Karpas-422 (cell line): ENCODE measurements at regions not wholly inside any gene's neighbourhood (a gene's known extent, or its start where the extent isn't known, plus 50 kb on each side); places are given as distances from the start of the nearest gene placed in this dataset.
A peak's percentile ranks its signal among the peaks of the same experiment; 100 is the strongest.
"Not testable (repeated sequence)": the region's sequence is repeated elsewhere in the genome, so short reads cannot be mapped to it uniquely, and the experiment has no call there.

Source experiments
- DNase-seq: peaks from one replicate; pipeline ENCODE4 v3.0.0-alpha.2; 2015
- H2AFZ ChIP-seq: fragments of 200-600 bp; sonication (generic); 2 replicates; pipeline ENCODE4 v1.6.1; 2014; ENCODE audit warnings: antibody characterized with exemption, low read length, mixed read lengths
- H3K27ac ChIP-seq: fragments of 200-600 bp; sonication (generic); 2 replicates; pipeline ENCODE4 v1.5.1; 2014; ENCODE audit warnings: mild to moderate bottlenecking, low read length, moderate library complexity
- H3K27me3 ChIP-seq: fragments of 200-600 bp; sonication (generic); 2 replicates; pipeline ENCODE4 v1.6.1; 2014; ENCODE audit warnings: low read length, mixed read lengths
- H3K36me3 ChIP-seq: fragments of 200-600 bp; sonication (generic); 2 replicates; pipeline ENCODE4 v1.6.1; 2014; ENCODE audit warnings: low read length, mixed read lengths; ENCODE audit not compliant: insufficient read depth
- H3K4me1 ChIP-seq: fragments of 200-600 bp; sonication (generic); 2 replicates; pipeline ENCODE4 v1.6.1; 2014; ENCODE audit warnings: mild to moderate bottlenecking, low read length, mixed read lengths
- H3K4me2 ChIP-seq: fragments of 200-600 bp; sonication (generic); 2 replicates; pipeline ENCODE4 v1.6.1; 2014; ENCODE audit warnings: low read length, low read depth, mild to moderate bottlenecking; ENCODE audit not compliant: poor library complexity, severe bottlenecking
- H3K4me3 ChIP-seq: fragments of 200-600 bp; sonication (generic); 2 replicates; pipeline ENCODE4 v1.5.1; 2014; ENCODE audit warnings: mild to moderate bottlenecking, antibody characterized with exemption, low read length, mixed read lengths
- H3K79me2 ChIP-seq: fragments of 200-600 bp; sonication (generic); 2 replicates; pipeline ENCODE4 v1.6.1; 2014; ENCODE audit warnings: mild to moderate bottlenecking, low read length, mixed read lengths
- H3K9ac ChIP-seq: fragments of 200-600 bp; sonication (generic); 2 replicates; pipeline ENCODE4 v1.6.0; 2014; ENCODE audit warnings: low read length
- H3K9me2 ChIP-seq: fragments of 200-600 bp; sonication (generic), shearing (Covaris generic); replicated peaks from 2 replicates; pipeline ENCODE4 v1.6.0; 2014; ENCODE audit warnings: mild to moderate bottlenecking, low read length, moderate library complexity; ENCODE audit not compliant: insufficient read depth
- H3K9me3 ChIP-seq: fragments of 300-700, 200-600 bp; sonication (generic); 2 replicates; pipeline ENCODE4 v1.6.1; 2014; ENCODE audit warnings: low read length, mixed read lengths
- H4K20me1 ChIP-seq: fragments of 200-600 bp; sonication (generic); 2 replicates; pipeline ENCODE4 v1.6.1; 2014; ENCODE audit warnings: mild to moderate bottlenecking, antibody characterized with exemption, low read length, low read depth; ENCODE audit not compliant: insufficient read depth

- Histone ChIP-seq H4K20me1 (no peaks in the 10 kb centered on the region), H3K4me3 (no peak overlapping the region), H3K36me3 (no peaks in the 10 kb centered on the region), H3K27ac (no peak overlapping the region), H3K4me1 (no peaks in the 10 kb centered on the region), H3K9me2 (no peaks in the 10 kb centered on the region), H3K9ac (no peak overlapping the region), H3K9me3 (no peaks in the 10 kb centered on the region), H3K79me2 (no peaks in the 10 kb centered on the region), H3K4me2 (no peak overlapping the region), H3K27me3 (no peaks in the 10 kb centered on the region), H2AFZ (no peak overlapping the region)
- DNase-seq: peak; percentile 68
These were observed 100.1 kb downstream of the EIF4E start for GRCh38 chr4:98828801-98829200.

- H4K20me1 ChIP-seq: no peaks in the 10 kb centered on the region
- no peak overlapping the region for H2AFZ ChIP-seq
- no peaks in the 10 kb centered on the region for H3K9me3 ChIP-seq
- peaks cover 4% of the 10 kb centered on the region; the same call in 1 of the 2 replicates for H3K4me1 ChIP-seq
- no peaks in the 10 kb centered on the region for H3K79me2 ChIP-seq
- no peaks in the 10 kb centered on the region for H3K9me2 ChIP-seq
- DNase-seq: no peak
- no peaks in the 10 kb centered on the region for H3K27me3 ChIP-seq
- no peak overlapping the region for H3K27ac ChIP-seq
- no peak overlapping the region for H3K9ac ChIP-seq
- no peak overlapping the region for H3K4me2 ChIP-seq
- H3K36me3 ChIP-seq: no peaks in the 10 kb centered on the region
- no peak overlapping the region for H3K4me3 ChIP-seq
These were observed 101.3 kb downstream of the EIF4E start for GRCh38 chr4:98827661-98828060.

- H3K9me2 ChIP-seq: no peaks in the 10 kb centered on the region
- no peak overlapping the region for H3K4me2 ChIP-seq
- H3K27ac ChIP-seq: no peak overlapping the region
- no peaks in the 10 kb centered on the region for H4K20me1 ChIP-seq
- H3K79me2 ChIP-seq: no peaks in the 10 kb centered on the region
- H2AFZ ChIP-seq: no peak overlapping the region
- H3K36me3 ChIP-seq: no peaks in the 10 kb centered on the region
- no peaks in the 10 kb centered on the region for H3K9me3 ChIP-seq
- no peak for DNase-seq
- peaks cover 5% of the 10 kb centered on the region; the same call in 1 of the 2 replicates for H3K4me1 ChIP-seq
- no peak overlapping the region for H3K9ac ChIP-seq
- no peak overlapping the region for H3K4me3 ChIP-seq
- no peaks in the 10 kb centered on the region for H3K27me3 ChIP-seq
These were observed 106.8 kb downstream of the EIF4E start for GRCh38 chr4:98822144-98822543.

- H4K20me1 ChIP-seq, H3K79me2 ChIP-seq, H3K27ac ChIP-seq, H3K9me3 ChIP-seq, H3K9me2 ChIP-seq, H3K4me2 ChIP-seq, DNase-seq, H3K27me3 ChIP-seq, H2AFZ ChIP-seq, H3K9ac ChIP-seq, H3K36me3 ChIP-seq, H3K4me1 ChIP-seq, H3K4me3 ChIP-seq: not testable (repeated sequence)
These were observed 110.8 kb downstream of the EIF4E start for GRCh38 chr4:98818116-98818515.

GRCh38 chr4:98816816-98817215 lies 112.1 kb downstream of the EIF4E start:
- Histone ChIP-seq H2AFZ (no peak overlapping the region), H3K9me2 (no peaks in the 10 kb centered on the region), H3K27me3 (no peaks in the 10 kb centered on the region), H3K79me2 (no peaks in the 10 kb centered on the region), H3K4me1 (no peaks in the 10 kb centered on the region), H3K9me3 (0 out of 2 replicates have a peak, but pooled peaks cover 3% of the 10 kb centered on the region), H3K27ac (no peak overlapping the region), H3K9ac (no peak overlapping the region), H3K36me3 (no peaks in the 10 kb centered on the region), H4K20me1 (no peaks in the 10 kb centered on the region), H3K4me3 (no peak overlapping the region), H3K4me2 (no peak overlapping the region)
- DNase-seq: no peak

- DNase-seq: no peak
- Histone ChIP-seq H3K9me3 (0 out of 2 replicates have a peak, but pooled peaks cover 3% of the 10 kb centered on the region), H3K4me2 (no peak overlapping the region), H3K4me1 (no peaks in the 10 kb centered on the region), H3K79me2 (no peaks in the 10 kb centered on the region), H4K20me1 (no peaks in the 10 kb centered on the region), H3K9me2 (no peaks in the 10 kb centered on the region), H2AFZ (no peak overlapping the region), H3K4me3 (no peak overlapping the region), H3K9ac (no peak overlapping the region), H3K27ac (no peak overlapping the region), H3K36me3 (no peaks in the 10 kb centered on the region), H3K27me3 (no peaks in the 10 kb centered on the region)
These were observed 112.5 kb downstream of the EIF4E start for GRCh38 chr4:98816386-98816785.

DNA sequence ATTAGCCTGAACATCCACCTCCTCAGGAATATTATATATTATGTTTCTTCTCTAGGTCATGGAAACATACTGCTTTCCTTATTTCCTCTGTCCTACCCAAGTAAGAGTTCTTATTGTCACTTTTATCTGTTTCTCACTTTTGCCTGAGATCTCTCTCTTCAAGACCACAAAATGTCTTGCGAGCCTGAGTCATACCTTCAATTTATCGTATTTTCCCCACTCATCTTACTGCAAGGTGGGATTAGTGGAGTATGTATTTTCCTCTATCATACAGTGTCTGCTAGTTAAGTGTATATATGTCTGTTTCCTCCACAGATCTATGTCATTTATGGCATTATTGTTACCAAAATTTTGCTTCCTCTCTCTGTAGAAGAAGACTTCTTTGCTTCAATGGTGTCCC lies 124.5 kb downstream of the EIF4E start:
- no peak for DNase-seq
- Histone ChIP-seq H2AFZ (no peak overlapping the region), H3K4me3 (no peak overlapping the region), H3K4me1 (no peaks in the 10 kb centered on the region), H3K4me2 (no peak overlapping the region), H4K20me1 (no peaks in the 10 kb centered on the region), H3K9me2 (no peaks in the 10 kb centered on the region), H3K79me2 (no peaks in the 10 kb centered on the region), H3K36me3 (no peaks in the 10 kb centered on the region), H3K27me3 (0 out of 2 replicates have a peak, but pooled peaks cover 2% of the 10 kb centered on the region), H3K9ac (no peak overlapping the region), H3K9me3 (no peaks in the 10 kb centered on the region), H3K27ac (no peak overlapping the region)

- H3K9me2 ChIP-seq: no peaks in the 10 kb centered on the region
- no peaks in the 10 kb centered on the region for H3K9me3 ChIP-seq
- 0 out of 2 replicates have a peak, but pooled peaks cover 2% of the 10 kb centered on the region for H3K27me3 ChIP-seq
- no peaks in the 10 kb centered on the region for H4K20me1 ChIP-seq
- H3K4me2 ChIP-seq: no peak overlapping the region
- H3K4me3 ChIP-seq: no peak overlapping the region
- H3K27ac ChIP-seq: no peak overlapping the region
- no peaks in the 10 kb centered on the region for H3K4me1 ChIP-seq
- H3K9ac ChIP-seq: no peak overlapping the region
- H3K79me2 ChIP-seq: no peaks in the 10 kb centered on the region
- DNase-seq: no peak
- H2AFZ ChIP-seq: no peak overlapping the region
- no peaks in the 10 kb centered on the region for H3K36me3 ChIP-seq
These were observed 125.7 kb downstream of the EIF4E start for GRCh38 chr4:98803251-98803650.

GRCh38 chr4:98802770-98803198 lies 126.1 kb downstream of the EIF4E start:
- no peaks in the 10 kb centered on the region for H3K4me1 ChIP-seq
- H2AFZ ChIP-seq: no peak overlapping the region

More at GRCh38 chr4:98802770-98803198, 126.1 kb downstream of the EIF4E start:
- no peak overlapping the region for H3K4me3 ChIP-seq
- H3K9ac ChIP-seq: no peak overlapping the region
- no peaks in the 10 kb centered on the region for H3K9me2 ChIP-seq
- H3K27me3 ChIP-seq: 0 out of 2 replicates have a peak, but pooled peaks cover 2% of the 10 kb centered on the region
- H3K4me2 ChIP-seq: no peak overlapping the region
- no peaks in the 10 kb centered on the region for H3K79me2 ChIP-seq
- no peak overlapping the region for H3K27ac ChIP-seq
- no peaks in the 10 kb centered on the region for H3K9me3 ChIP-seq
- no peaks in the 10 kb centered on the region for H4K20me1 ChIP-seq
- H3K36me3 ChIP-seq: no peaks in the 10 kb centered on the region
- no peak for DNase-seq
